Stomach (tissue), 8 donors: ENCODE measurements at regions not wholly inside any gene's neighbourhood (a gene's known extent, or its start where the extent isn't known, plus 50 kb on each side); places are given as distances from the start of the nearest gene placed in this dataset.

Experiments used
- DNase-seq, 2 donors: peaks; one replicate each; pipeline versions ENCODE4 v3.0.0 to v3.0.0-alpha.2; 2013 to 2019
- H3K27ac ChIP-seq, 5 donors: fragments of 200-600 bp in 4 of 5; sonication (generic) in 4 of 5; one replicate each; pipeline ENCODE4 v1.5.1; 2013 to 2019; ENCODE audit warnings: mild to moderate bottlenecking in 1 of 5, moderate library complexity in 1 of 5
- H3K27me3 ChIP-seq, 3 donors: fragments of 200-600 bp; sonication (generic); one replicate each; pipeline ENCODE4 v1.5.1; 2017 to 2019; ENCODE audit warnings: mixed run types in 1 of 3
- H3K36me3 ChIP-seq, 4 donors: fragments of 200-600 bp; sonication (generic); 1 replicate in 3 of 4; 2 replicates in 1 of 4; pipeline ENCODE4 v1.5.1; 2016 to 2019
- H3K4me1 ChIP-seq, 4 donors: fragments of 200-600 bp; sonication (generic); one replicate each; pipeline ENCODE4 v1.5.1; 2016 to 2019
- H3K4me3 ChIP-seq, 4 donors: fragments of 200-600 bp; sonication (generic) in 3 of 4; one replicate each; pipeline ENCODE4 v1.5.1; 2016 to 2019; ENCODE audit warnings: mild to moderate bottlenecking in 1 of 4
- H3K9me3 ChIP-seq, 4 donors: fragments of 200-600 bp; sonication (generic); one replicate each; pipeline ENCODE4 v1.5.1; 2016 to 2019
- CTCF ChIP-seq, 7 experiments: fragments of 450-650 bp in 4 of 7; fragments of 200-600 bp in 3 of 7; sonication (generic) in 3 of 7; IDR thresholded peaks; one replicate each; pipeline ENCODE4 v1.5.1; 2016 to 2019; ENCODE audit warnings: antibody characterized with exemption in 7 of 7, control low read depth in 2 of 7, mild to moderate bottlenecking in 1 of 7
- EP300 ChIP-seq: sonication (generic); formaldehyde crosslinking; IDR thresholded peaks from one replicate; pipeline ENCODE4 v1.6.1; 2017; ENCODE audit warnings: antibody characterized with exemption
- POLR2A ChIP-seq, 4 donors: fragments of 450-650 bp; IDR thresholded peaks; one replicate each; pipeline ENCODE4 v1.6.1; 2016; ENCODE audit warnings: antibody characterized with exemption in 4 of 4, control low read depth in 2 of 4, mild to moderate bottlenecking in 1 of 4, moderate library complexity in 1 of 4
- POLR2AphosphoS5 ChIP-seq, 3 donors: sonication (generic); formaldehyde crosslinking; IDR thresholded peaks; one replicate each; pipeline ENCODE4 v1.6.1; 2016; ENCODE audit warnings: antibody characterized with exemption in 3 of 3
- WGBS, 5 donors: extraction: QIAGEN DNeasy Blood & Tissue Kit in 3 of 5; methylation state at CpG; one replicate each; pipeline versions ENCODE4 v1.1.5 to v1.1.7; 2013 to 2018; 5-methylcytosine and 5-hydroxymethylcytosine counted together
- intact Hi-C: fragments of 100-400 bp; cut with DNase I; formaldehyde crosslinking; loops from one replicate; pipeline ENCODE4 v1.15.1; 2023; ENCODE audit warnings: low total_unique reads
- donor health status: healthy with polysubstance abuse.
- donor health status: Bipolar disorder and iron deficiency.
- donor health status: healthy.

GRCh38 chr3:88267-88666 is 108.3 kb upstream of the CHL1 start:
- Histone ChIP-seq H3K4me3 (no peak overlapping the region), H3K27ac (no peak overlapping the region), H3K4me1 (no peaks in the 10 kb centered on the region), H3K27me3 (no peaks in the 10 kb centered on the region), H3K9me3 (no peaks in the 10 kb centered on the region), H3K36me3 (no peaks in the 10 kb centered on the region)
- no peak for TF ChIP-seq CTCF (IDR thresholded peaks at IDR 0.05)
- TF ChIP-seq POLR2A (IDR thresholded peaks at IDR 0.05), result no peak
- no peak for TF ChIP-seq EP300
- no peak for TF ChIP-seq POLR2AphosphoS5 (IDR thresholded peaks at IDR 0.05)
- no peak for DNase-seq
- intact Hi-C loops, result no loop called here
- WGBS, 5 donors, result 43 to 74% (median 55%) methylated on average over 1 of the region's 1 CpG

- DNase-seq, result no peak
- H3K4me3 ChIP-seq, result no peak overlapping the region
- H3K4me1 ChIP-seq, result no peaks in the 10 kb centered on the region
- no peak overlapping the region for H3K27ac ChIP-seq
- no peaks in the 10 kb centered on the region for H3K36me3 ChIP-seq
- 84 to 90% (median 88%) methylated on average over 7 of the region's 7 CpGs for WGBS, 5 donors
- intact Hi-C loops, result no loop called here
- no peak for TF ChIP-seq POLR2A (IDR thresholded peaks at IDR 0.05)
- TF ChIP-seq CTCF (IDR thresholded peaks at IDR 0.05), result no peak
- no peak for TF ChIP-seq EP300
- no peak for TF ChIP-seq POLR2AphosphoS5 (IDR thresholded peaks at IDR 0.05)
- H3K9me3 ChIP-seq, result no peaks in the 10 kb centered on the region
- no peaks in the 10 kb centered on the region for H3K27me3 ChIP-seq
Observed at GRCh38 chr3:93746-94145, 102.8 kb upstream of the CHL1 start.

GRCh38 chr3:96259-96658 is 100.3 kb upstream of the CHL1 start:
- no peak for DNase-seq
- TF ChIP-seq EP300 (no peak), CTCF (IDR thresholded peaks at IDR 0.05) (no peak), POLR2AphosphoS5 (IDR thresholded peaks at IDR 0.05) (no peak), POLR2A (IDR thresholded peaks at IDR 0.05) (no peak)
- WGBS, 5 donors, result 70 to 82% (median 74%) methylated on average over 4 of the region's 4 CpGs
- Histone ChIP-seq H3K27me3 (no peaks in the 10 kb centered on the region), H3K4me3 (no peak overlapping the region), H3K9me3 (no peaks in the 10 kb centered on the region), H3K27ac (no peak overlapping the region), H3K4me1 (no peaks in the 10 kb centered on the region), H3K36me3 (no peaks in the 10 kb centered on the region)
- intact Hi-C loops, result no loop called here

GRCh38 chr3:97417-98258 is 98.9 kb upstream of the CHL1 start:
- Histone ChIP-seq H3K36me3 (no peaks in the 10 kb centered on the region), H3K4me3 (no peak overlapping the region), H3K27ac (no peak overlapping the region), H3K4me1 (no peaks in the 10 kb centered on the region), H3K27me3 (no peaks in the 10 kb centered on the region), H3K9me3 (no peaks in the 10 kb centered on the region)
- WGBS, 5 donors, result 64 to 72% (median 70%) methylated on average over 8 of the region's 8 CpGs
- TF ChIP-seq POLR2A (IDR thresholded peaks at IDR 0.05), result no peak
- TF ChIP-seq EP300, result no peak
- no peak for TF ChIP-seq CTCF (IDR thresholded peaks at IDR 0.05)
- TF ChIP-seq POLR2AphosphoS5 (IDR thresholded peaks at IDR 0.05), result no peak
- intact Hi-C loops, result no loop called here
- no peak for DNase-seq
